NCI-H446 treated with DMSO at 0.1 percent for 48 hours (cell line): ENCODE measurements at regions not wholly inside any gene's neighbourhood (a gene's known extent, or its start where the extent isn't known, plus 50 kb on each side); places are given as distances from the start of the nearest gene placed in this dataset.

Experiments
- DNase-seq: peaks from one replicate; lab custom pipeline; 2025; lab: John Stamatoyannopoulos, UW

GRCh38 chrX:40452031-40452430 lies 128.7 kb upstream of the ATP6AP2 start:
- no peak for DNase-seq

GRCh38 chrX:40449956-40450706 lies 130.6 kb upstream of the ATP6AP2 start:
- DNase-seq = no peak

GRCh38 chrX:40449396-40449795 lies 131.4 kb upstream of the ATP6AP2 start:
- DNase-seq = no peak

- DNase-seq = no peak
Measured at GRCh38 chrX:40448793-40449192, 132.0 kb upstream of the ATP6AP2 start.

GRCh38 chrX:40446921-40447320 lies 133.8 kb upstream of the ATP6AP2 start:
- DNase-seq = peak; percentile 32

- DNase-seq = no peak
Measured at GRCh38 chrX:40445691-40446090, 135.1 kb upstream of the ATP6AP2 start.

- DNase-seq = no peak
Measured at GRCh38 chrX:40444798-40445496, 135.8 kb upstream of the ATP6AP2 start.

- DNase-seq = no peak
Measured at GRCh38 chrX:40444133-40444532, 136.6 kb upstream of the ATP6AP2 start.

- no peak for DNase-seq
Measured at GRCh38 chrX:40440866-40441265, 139.9 kb upstream of the ATP6AP2 start.

- no peak for DNase-seq
Measured at GRCh38 chrX:40439625-40440532, 140.9 kb upstream of the ATP6AP2 start.

GRCh38 chrX:40437348-40437747 lies 143.4 kb upstream of the ATP6AP2 start:
- no peak for DNase-seq

GRCh38 chrX:40434947-40435346 lies 145.8 kb upstream of the ATP6AP2 start:
- peak; percentile 76 for DNase-seq

GRCh38 chrX:40434443-40434842 lies 146.3 kb upstream of the ATP6AP2 start:
- DNase-seq = peak; percentile 1

- DNase-seq = no peak
Measured at GRCh38 chrX:40433160-40433559, 147.6 kb upstream of the ATP6AP2 start.

GRCh38 chrX:40424259-40424658 lies 156.5 kb upstream of the ATP6AP2 start:
- no peak for DNase-seq

- peak; percentile 32 for DNase-seq
Measured at GRCh38 chrX:40423299-40423698, 157.5 kb upstream of the ATP6AP2 start.

GRCh38 chrX:40422021-40422420 lies 158.7 kb upstream of the ATP6AP2 start:
- DNase-seq = no peak

GRCh38 chrX:40420899-40421729 lies 159.7 kb upstream of the ATP6AP2 start:
- DNase-seq = peak; percentile 79

GRCh38 chrX:40418813-40419195 lies 162.0 kb upstream of the ATP6AP2 start:
- no peak for DNase-seq

GRCh38 chrX:40418146-40418812 lies 162.5 kb upstream of the ATP6AP2 start:
- peak; percentile 65 for DNase-seq

GRCh38 chrX:40415675-40416074 lies 165.1 kb upstream of the ATP6AP2 start:
- peak; percentile 79 for DNase-seq
